Ascending aorta (tissue), 2 donors: ENCODE measurements at regions not wholly inside any gene's neighbourhood (a gene's known extent, or its start where the extent isn't known, plus 50 kb on each side); places are given as distances from the start of the nearest gene placed in this dataset.

Source experiments
- DNase-seq, 2 donors: peaks; one replicate each; pipeline ENCODE4 v3.0.0-alpha.2; 2019; ENCODE audit warnings: low spot score in 2 of 2
- H3K27ac ChIP-seq, 2 donors: fragments of 200-600 bp; sonication (generic); one replicate each; pipeline ENCODE4 v1.5.1; 2016 to 2017; ENCODE audit warnings: mild to moderate bottlenecking in 1 of 2
- H3K27me3 ChIP-seq: fragments of 200-600 bp; sonication (generic); one replicate; pipeline ENCODE4 v1.5.1; 2017
- H3K36me3 ChIP-seq, 2 donors: fragments of 200-600 bp; sonication (generic); one replicate each; pipeline ENCODE4 v1.5.1; 2016
- H3K4me1 ChIP-seq, 2 donors: fragments of 200-600 bp; sonication (generic); one replicate each; pipeline ENCODE4 v1.5.1; 2016 to 2017; ENCODE audit warnings: mild to moderate bottlenecking in 1 of 2
- H3K4me3 ChIP-seq, 2 donors: fragments of 200-600 bp; sonication (generic); one replicate each; pipeline ENCODE4 v1.5.1; 2016 to 2017; ENCODE audit warnings: mild to moderate bottlenecking in 1 of 2
- H3K9me3 ChIP-seq, 2 donors: fragments of 200-600 bp; sonication (generic); one replicate each; pipeline ENCODE4 v1.5.1; 2016
- intact Hi-C: fragments of 100-400 bp; cut with DNase I; formaldehyde crosslinking; loops from one replicate; pipeline ENCODE4 v1.15.1; 2023
- TF ChIP-seq, protein P1 (sequence below), 3 experiments: fragments of 200-600 bp in 2 of 3; fragments of 450-650 bp in 1 of 3; sonication (generic) in 2 of 3; IDR thresholded peaks; one replicate each; pipeline ENCODE4 v1.5.1; 2016 to 2019; ENCODE audit warnings: antibody characterized with exemption in 3 of 3, mild to moderate bottlenecking in 1 of 3, moderate library complexity in 1 of 3

DNA sequence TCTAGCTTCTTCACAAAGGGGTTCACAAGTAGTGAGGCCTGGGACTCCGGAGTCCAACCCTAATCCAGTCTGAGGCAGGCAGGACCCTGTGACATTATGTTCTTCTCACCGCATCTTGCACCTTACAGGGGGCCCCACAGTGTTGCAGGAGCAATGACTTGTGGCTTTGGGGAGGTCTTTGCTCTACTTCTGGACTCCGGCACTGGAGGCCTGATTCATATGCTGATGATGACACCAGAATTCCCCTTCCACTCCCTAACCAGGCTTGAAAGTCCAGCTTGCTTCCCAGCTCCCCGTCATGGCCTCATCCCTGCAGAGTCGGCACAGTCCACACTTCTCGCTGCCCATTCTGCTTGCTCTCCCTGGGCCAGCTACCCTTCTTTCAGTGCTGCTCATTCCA lies 96.3 kb upstream of the SLC44A3 start:
- no peak overlapping the region for H3K4me3 ChIP-seq
- no peaks in the 10 kb centered on the region for H3K27me3 ChIP-seq
- no peak for DNase-seq
- no peak overlapping the region for H3K27ac ChIP-seq
- intact Hi-C loops: no loop called here
- TF ChIP-seq, protein P1, sequence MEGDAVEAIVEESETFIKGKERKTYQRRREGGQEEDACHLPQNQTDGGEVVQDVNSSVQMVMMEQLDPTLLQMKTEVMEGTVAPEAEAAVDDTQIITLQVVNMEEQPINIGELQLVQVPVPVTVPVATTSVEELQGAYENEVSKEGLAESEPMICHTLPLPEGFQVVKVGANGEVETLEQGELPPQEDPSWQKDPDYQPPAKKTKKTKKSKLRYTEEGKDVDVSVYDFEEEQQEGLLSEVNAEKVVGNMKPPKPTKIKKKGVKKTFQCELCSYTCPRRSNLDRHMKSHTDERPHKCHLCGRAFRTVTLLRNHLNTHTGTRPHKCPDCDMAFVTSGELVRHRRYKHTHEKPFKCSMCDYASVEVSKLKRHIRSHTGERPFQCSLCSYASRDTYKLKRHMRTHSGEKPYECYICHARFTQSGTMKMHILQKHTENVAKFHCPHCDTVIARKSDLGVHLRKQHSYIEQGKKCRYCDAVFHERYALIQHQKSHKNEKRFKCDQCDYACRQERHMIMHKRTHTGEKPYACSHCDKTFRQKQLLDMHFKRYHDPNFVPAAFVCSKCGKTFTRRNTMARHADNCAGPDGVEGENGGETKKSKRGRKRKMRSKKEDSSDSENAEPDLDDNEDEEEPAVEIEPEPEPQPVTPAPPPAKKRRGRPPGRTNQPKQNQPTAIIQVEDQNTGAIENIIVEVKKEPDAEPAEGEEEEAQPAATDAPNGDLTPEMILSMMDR (IDR thresholded peaks at IDR 0.05): no peak
- H3K4me1 ChIP-seq: peaks cover 0 to 8% of the 10 kb centered on the region in 2 donors
- no peaks in the 10 kb centered on the region for H3K9me3 ChIP-seq
- no peaks in the 10 kb centered on the region for H3K36me3 ChIP-seq

DNA sequence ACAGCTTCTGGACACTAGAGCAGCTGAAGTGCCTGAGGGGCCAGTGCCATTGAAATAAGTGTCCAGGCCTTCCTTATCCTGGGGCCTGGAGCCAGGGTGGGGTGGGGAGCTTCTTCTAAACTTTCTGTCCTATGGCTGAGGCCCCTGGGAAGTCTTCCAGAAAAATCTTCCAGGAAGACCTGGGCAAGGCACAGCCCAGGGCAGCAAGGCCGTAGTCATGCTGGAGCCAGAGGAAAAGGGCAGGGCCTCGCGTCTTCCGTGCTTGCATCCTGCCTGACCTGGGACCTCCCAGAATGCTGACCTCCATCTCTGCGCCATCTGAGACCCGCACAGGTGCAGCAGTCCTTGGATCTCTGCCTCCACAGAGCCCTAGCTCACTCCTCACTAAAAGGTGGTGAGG lies 96.7 kb upstream of the SLC44A3 start:
- TF ChIP-seq, protein P1 (IDR thresholded peaks at IDR 0.05): no peak
- no peak for DNase-seq

DNA sequence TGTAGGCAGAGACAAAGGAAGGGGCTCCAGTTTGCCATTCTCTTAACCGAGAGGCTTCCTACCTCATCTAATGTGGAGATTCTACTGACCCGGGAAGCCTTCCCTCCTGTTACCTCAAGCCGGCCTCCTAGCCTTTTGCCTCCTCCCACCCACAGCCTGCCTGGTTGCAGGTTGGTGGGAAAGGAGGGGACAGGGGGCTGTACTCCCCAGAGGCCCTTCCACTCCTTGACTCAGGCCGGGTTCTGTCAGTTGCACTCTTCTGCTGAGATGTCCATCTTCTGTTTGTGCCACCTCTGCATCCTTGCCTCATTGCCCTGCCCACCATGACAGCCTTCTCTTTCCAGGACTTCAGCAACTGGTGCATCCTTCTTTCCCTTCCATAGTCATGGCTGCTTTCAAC lies 98.0 kb upstream of the SLC44A3 start:
- H3K4me1 ChIP-seq: no peaks in the 10 kb centered on the region
- no peak overlapping the region for H3K27ac ChIP-seq
- intact Hi-C loops: no loop called here
- H3K36me3 ChIP-seq: no peaks in the 10 kb centered on the region
- TF ChIP-seq, protein P1 (IDR thresholded peaks at IDR 0.05): no peak
- DNase-seq: no peak
- no peaks in the 10 kb centered on the region for H3K9me3 ChIP-seq
- H3K4me3 ChIP-seq: no peak overlapping the region
- no peaks in the 10 kb centered on the region for H3K27me3 ChIP-seq

More for the DNA sequence above, 96.7 kb upstream of the SLC44A3 start:
- Histone ChIP-seq H3K36me3 (no peaks in the 10 kb centered on the region), H3K27me3 (no peaks in the 10 kb centered on the region), H3K27ac (no peak overlapping the region), H3K9me3 (no peaks in the 10 kb centered on the region), H3K4me3 (no peak overlapping the region), H3K4me1 (peaks cover 0 to 8% of the 10 kb centered on the region in 2 donors)
- intact Hi-C loops: no loop called here

DNA sequence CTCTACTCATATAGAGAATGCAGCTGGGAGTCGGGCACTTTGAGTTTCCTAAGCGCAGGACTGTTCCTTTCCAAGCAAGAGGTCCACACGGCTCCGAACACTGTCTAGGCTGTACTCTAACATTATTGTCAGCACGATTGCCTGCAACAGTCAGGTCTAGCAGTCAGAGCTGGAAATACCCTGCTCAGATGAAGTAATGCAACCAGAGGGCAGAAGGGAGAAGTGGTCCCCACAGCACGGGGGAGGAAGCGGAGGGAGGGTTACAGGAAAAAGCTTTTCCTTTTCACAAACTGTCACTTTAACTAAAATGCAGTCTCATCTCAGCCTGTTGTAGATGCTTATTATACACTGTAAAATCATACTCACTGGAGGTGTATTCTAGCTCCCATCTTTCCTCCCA lies 98.9 kb upstream of the SLC44A3 start:
- H3K9me3 ChIP-seq: no peaks in the 10 kb centered on the region
- DNase-seq: no peak
- no peaks in the 10 kb centered on the region for H3K4me1 ChIP-seq
- no peak overlapping the region for H3K4me3 ChIP-seq
- intact Hi-C loops: no loop called here
- no peaks in the 10 kb centered on the region for H3K36me3 ChIP-seq
- TF ChIP-seq, protein P1 (IDR thresholded peaks at IDR 0.05): no peak
- no peaks in the 10 kb centered on the region for H3K27me3 ChIP-seq
- no peak overlapping the region for H3K27ac ChIP-seq

DNA sequence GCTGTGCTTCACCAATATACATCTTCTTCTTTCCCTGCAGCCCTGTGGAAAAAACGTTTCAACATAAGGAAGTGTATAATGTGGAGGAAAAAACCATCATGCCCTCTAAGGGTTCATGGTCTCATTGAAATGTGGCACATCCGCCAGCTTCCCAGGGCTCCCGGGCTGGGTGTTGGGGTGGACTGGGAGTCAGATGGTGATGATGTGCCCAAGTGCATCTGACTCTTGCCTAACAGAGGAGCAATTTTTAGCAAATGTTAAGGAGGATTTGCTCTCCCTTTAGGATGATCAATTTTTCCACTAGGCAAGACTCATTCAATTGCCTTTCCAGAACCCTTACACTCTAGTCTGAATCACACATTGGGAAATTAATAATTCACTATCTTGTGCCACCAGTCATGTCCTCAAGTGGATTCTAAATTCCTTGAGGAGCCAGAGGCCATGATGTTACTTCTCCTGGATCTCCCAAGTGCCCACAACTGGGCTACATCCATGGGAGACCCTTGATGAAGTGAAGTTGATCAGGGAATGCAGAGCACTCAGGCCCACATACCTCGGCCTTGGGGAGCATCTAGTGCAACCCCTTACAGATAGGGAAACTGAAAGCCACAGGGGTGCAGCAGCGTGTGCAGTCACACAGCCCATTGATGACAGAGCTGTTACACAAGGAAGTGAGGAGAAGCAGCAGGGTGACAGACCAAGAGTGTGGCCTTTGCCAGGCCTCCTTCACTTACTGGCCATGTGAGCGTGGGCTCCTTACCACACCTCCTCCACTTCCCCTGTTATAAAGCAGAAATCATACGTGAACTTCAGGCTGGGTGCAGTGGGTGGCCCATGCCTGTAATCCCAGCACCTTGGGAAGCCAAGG lies 100.0 kb upstream of the SLC44A3 start:
- H3K27me3 ChIP-seq: no peaks in the 10 kb centered on the region
- intact Hi-C loops: no loop called here
- no peaks in the 10 kb centered on the region for H3K4me1 ChIP-seq
- peak in 1 of 2 donors; percentile 27 for DNase-seq
- no peak overlapping the region for H3K27ac ChIP-seq
- no peak overlapping the region for H3K4me3 ChIP-seq
- no peaks in the 10 kb centered on the region for H3K36me3 ChIP-seq
- H3K9me3 ChIP-seq: no peaks in the 10 kb centered on the region
- TF ChIP-seq, protein P1 (IDR thresholded peaks at IDR 0.05): no peak
